KMS-11 (cell line): ENCODE measurements at regions not wholly inside any gene's neighbourhood (a gene's known extent, or its start where the extent isn't known, plus 50 kb on each side); places are given as distances from the start of the nearest gene placed in this dataset.

Experiments used
- H2AFZ ChIP-seq: fragments of 200-600 bp; sonication (generic); 2 replicates; pipeline ENCODE4 v1.6.1; 2016; ENCODE audit warnings: antibody characterized with exemption, mixed run types, low read depth
- H3K27ac ChIP-seq: fragments of 200-600 bp; sonication (generic); 2 replicates; pipeline ENCODE4 v1.6.1; 2016; ENCODE audit warnings: mild to moderate bottlenecking, mixed run types
- H3K27me3 ChIP-seq: fragments of 200-600 bp; sonication (generic); 2 replicates; pipeline ENCODE4 v1.6.1; 2017; ENCODE audit warnings: mild to moderate bottlenecking, low read depth, mixed run types, moderate library complexity; ENCODE audit not compliant: insufficient read depth
- H3K36me3 ChIP-seq: fragments of 200-600 bp; sonication (generic); 2 replicates; pipeline ENCODE4 v1.6.1; 2017; ENCODE audit warnings: mild to moderate bottlenecking, mixed run types; ENCODE audit not compliant: insufficient read depth
- H3K4me1 ChIP-seq: fragments of 200-600 bp; sonication (generic); 2 replicates; pipeline ENCODE4 v1.6.1; 2016; ENCODE audit warnings: mild to moderate bottlenecking, low read depth, mixed run types; ENCODE audit not compliant: poor library complexity, severe bottlenecking
- H3K4me2 ChIP-seq: fragments of 200-600 bp; sonication (generic); 2 replicates; pipeline ENCODE4 v1.7.0; 2016; ENCODE audit warnings: mild to moderate bottlenecking, mixed run types
- H3K4me3 ChIP-seq: fragments of 200-600 bp; sonication (generic); IDR thresholded peaks from 2 replicates; pipeline ENCODE4 v1.6.1; 2017; ENCODE audit warnings: low read depth, low read length, mixed read lengths; ENCODE audit not compliant: insufficient read depth
- H3K79me2 ChIP-seq: fragments of 200-600 bp; sonication (generic); 2 replicates; pipeline ENCODE4 v1.6.1; 2016; ENCODE audit warnings: low read depth, mixed run types; ENCODE audit not compliant: insufficient read depth
- H3K9ac ChIP-seq: fragments of 200-600 bp; sonication (generic); 2 replicates; pipeline ENCODE4 v1.6.1; 2016; ENCODE audit warnings: mild to moderate bottlenecking, mixed run types
- H4K20me1 ChIP-seq: fragments of 200-600 bp; sonication (generic); 2 replicates; pipeline ENCODE4 v1.6.1; 2016; ENCODE audit warnings: mild to moderate bottlenecking, mixed run types; ENCODE audit not compliant: insufficient read depth
- TF ChIP-seq, protein P1 (sequence below): fragments of 200-600 bp; sonication (generic); conservative IDR thresholded peaks from 2 replicates; pipeline ENCODE4 v1.6.1; 2017; ENCODE audit warnings: low read depth, mild to moderate bottlenecking, antibody characterized with exemption, low read length, moderate library complexity, mixed read lengths

- Histone ChIP-seq H3K36me3 (no peaks in the 10 kb centered on the region), H3K27ac (peak overlapping the region; percentile 79; the same call in 1 of the 2 replicates), H3K79me2 (no peaks in the 10 kb centered on the region), H3K9ac (no peak overlapping the region), H3K4me1 (peaks cover 71% of the 10 kb centered on the region), H2AFZ (no peak overlapping the region), H3K27me3 (no peaks in the 10 kb centered on the region), H3K4me3 (no peak overlapping the region), H4K20me1 (no peaks in the 10 kb centered on the region), H3K4me2 (peak overlapping the region; percentile 59; the same call in 1 of the 2 replicates)
- TF ChIP-seq, protein P1, sequence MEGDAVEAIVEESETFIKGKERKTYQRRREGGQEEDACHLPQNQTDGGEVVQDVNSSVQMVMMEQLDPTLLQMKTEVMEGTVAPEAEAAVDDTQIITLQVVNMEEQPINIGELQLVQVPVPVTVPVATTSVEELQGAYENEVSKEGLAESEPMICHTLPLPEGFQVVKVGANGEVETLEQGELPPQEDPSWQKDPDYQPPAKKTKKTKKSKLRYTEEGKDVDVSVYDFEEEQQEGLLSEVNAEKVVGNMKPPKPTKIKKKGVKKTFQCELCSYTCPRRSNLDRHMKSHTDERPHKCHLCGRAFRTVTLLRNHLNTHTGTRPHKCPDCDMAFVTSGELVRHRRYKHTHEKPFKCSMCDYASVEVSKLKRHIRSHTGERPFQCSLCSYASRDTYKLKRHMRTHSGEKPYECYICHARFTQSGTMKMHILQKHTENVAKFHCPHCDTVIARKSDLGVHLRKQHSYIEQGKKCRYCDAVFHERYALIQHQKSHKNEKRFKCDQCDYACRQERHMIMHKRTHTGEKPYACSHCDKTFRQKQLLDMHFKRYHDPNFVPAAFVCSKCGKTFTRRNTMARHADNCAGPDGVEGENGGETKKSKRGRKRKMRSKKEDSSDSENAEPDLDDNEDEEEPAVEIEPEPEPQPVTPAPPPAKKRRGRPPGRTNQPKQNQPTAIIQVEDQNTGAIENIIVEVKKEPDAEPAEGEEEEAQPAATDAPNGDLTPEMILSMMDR, result no peak
These were observed 165.1 kb upstream of the TMCC3 start for GRCh38 chr12:94815450-94815849.

- Histone ChIP-seq H3K4me1 (peaks cover 49% of the 10 kb centered on the region), H3K79me2 (no peaks in the 10 kb centered on the region), H3K4me2 (no peak overlapping the region), H3K9ac (no peak overlapping the region), H3K4me3 (no peak overlapping the region), H3K27ac (no peak overlapping the region), H3K36me3 (no peaks in the 10 kb centered on the region), H2AFZ (no peak overlapping the region), H4K20me1 (no peaks in the 10 kb centered on the region), H3K27me3 (no peaks in the 10 kb centered on the region)
- TF ChIP-seq, protein P1, result no peak
These were observed 163.0 kb upstream of the TMCC3 start for GRCh38 chr12:94813314-94813713.

DNA sequence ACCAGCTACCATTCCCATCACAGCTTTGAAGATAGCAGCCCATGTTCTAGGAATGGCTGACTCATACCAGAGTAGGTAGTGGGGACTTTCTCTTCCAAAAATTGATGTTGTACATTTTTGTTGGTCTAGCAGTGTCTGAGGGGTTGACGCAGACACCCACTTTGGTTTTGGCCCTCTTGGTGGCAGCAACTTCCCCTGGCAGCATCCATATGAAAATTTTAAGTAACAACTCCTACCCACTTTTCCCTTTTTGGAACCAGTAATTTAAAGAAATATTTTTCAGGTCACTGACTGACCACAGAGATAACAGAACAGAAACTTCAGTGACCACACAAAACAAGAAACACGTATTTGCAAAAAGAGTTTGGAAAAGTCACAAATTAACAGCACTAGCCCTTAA, 162.0 kb upstream of the TMCC3 start:
- Histone ChIP-seq H3K4me3 (no peak overlapping the region), H3K27me3 (no peaks in the 10 kb centered on the region), H4K20me1 (no peaks in the 10 kb centered on the region), H2AFZ (no peak overlapping the region), H3K79me2 (no peaks in the 10 kb centered on the region), H3K36me3 (no peaks in the 10 kb centered on the region), H3K9ac (no peak overlapping the region), H3K4me2 (no peak overlapping the region), H3K27ac (no peak overlapping the region), H3K4me1 (peaks cover 40% of the 10 kb centered on the region)
- TF ChIP-seq, protein P1, result no peak

DNA sequence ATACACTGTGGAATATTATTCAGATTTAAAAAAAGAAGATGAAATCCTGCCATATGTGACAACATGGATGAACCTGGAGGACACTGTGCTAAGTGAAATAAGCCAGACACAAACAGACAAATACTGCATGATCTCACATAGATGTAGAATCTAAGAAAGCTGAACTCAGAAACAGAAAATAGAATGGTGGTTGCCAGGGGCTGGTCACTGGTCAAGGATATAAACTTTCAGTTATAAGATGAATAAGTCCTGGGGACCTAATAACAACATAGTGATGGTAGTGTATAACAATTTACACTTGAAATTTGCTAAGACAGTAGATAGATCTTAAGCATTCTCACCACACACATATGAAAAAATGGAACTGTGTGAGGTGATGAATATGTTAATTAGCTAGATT, 161.3 kb upstream of the TMCC3 start:
- no peak overlapping the region for H3K27ac ChIP-seq
- TF ChIP-seq, protein P1, result no peak
- H2AFZ ChIP-seq, result no peak overlapping the region
- H4K20me1 ChIP-seq, result no peaks in the 10 kb centered on the region
- peaks cover 32% of the 10 kb centered on the region for H3K4me1 ChIP-seq
- no peaks in the 10 kb centered on the region for H3K79me2 ChIP-seq
- H3K4me2 ChIP-seq, result no peak overlapping the region
- no peaks in the 10 kb centered on the region for H3K27me3 ChIP-seq
- H3K36me3 ChIP-seq, result no peaks in the 10 kb centered on the region
- H3K9ac ChIP-seq, result no peak overlapping the region
- H3K4me3 ChIP-seq, result no peak overlapping the region
